Hepatocyte (in vitro differentiated cells): ENCODE measurements at regions not wholly inside any gene's neighbourhood (a gene's known extent, or its start where the extent isn't known, plus 50 kb on each side); places are given as distances from the start of the nearest gene placed in this dataset.

ENCODE experiments used
- EZH2 ChIP-seq: fragments of 200-600 bp; sonication (generic); IDR thresholded peaks from 2 replicates; pipeline ENCODE4 v1.6.1; 2016; ENCODE audit warnings: antibody characterized with exemption, mild to moderate bottlenecking, borderline replicate concordance
- TF ChIP-seq, protein P1 (sequence below): fragments of 200-600 bp; sonication (generic); IDR thresholded peaks from 2 replicates; pipeline ENCODE4 v1.5.1; 2016; ENCODE audit warnings: antibody characterized with exemption, mild to moderate bottlenecking; ENCODE audit not compliant: poor library complexity

- TF ChIP-seq, protein P1, sequence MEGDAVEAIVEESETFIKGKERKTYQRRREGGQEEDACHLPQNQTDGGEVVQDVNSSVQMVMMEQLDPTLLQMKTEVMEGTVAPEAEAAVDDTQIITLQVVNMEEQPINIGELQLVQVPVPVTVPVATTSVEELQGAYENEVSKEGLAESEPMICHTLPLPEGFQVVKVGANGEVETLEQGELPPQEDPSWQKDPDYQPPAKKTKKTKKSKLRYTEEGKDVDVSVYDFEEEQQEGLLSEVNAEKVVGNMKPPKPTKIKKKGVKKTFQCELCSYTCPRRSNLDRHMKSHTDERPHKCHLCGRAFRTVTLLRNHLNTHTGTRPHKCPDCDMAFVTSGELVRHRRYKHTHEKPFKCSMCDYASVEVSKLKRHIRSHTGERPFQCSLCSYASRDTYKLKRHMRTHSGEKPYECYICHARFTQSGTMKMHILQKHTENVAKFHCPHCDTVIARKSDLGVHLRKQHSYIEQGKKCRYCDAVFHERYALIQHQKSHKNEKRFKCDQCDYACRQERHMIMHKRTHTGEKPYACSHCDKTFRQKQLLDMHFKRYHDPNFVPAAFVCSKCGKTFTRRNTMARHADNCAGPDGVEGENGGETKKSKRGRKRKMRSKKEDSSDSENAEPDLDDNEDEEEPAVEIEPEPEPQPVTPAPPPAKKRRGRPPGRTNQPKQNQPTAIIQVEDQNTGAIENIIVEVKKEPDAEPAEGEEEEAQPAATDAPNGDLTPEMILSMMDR = no peak
- no peak for TF ChIP-seq EZH2
These were observed 119.8 kb upstream of the CADM1 start for GRCh38 chr11:115624065-115624464.
